H9 (cell line): ENCODE measurements at regions not wholly inside any gene's neighbourhood (a gene's known extent, or its start where the extent isn't known, plus 50 kb on each side); places are given as distances from the start of the nearest gene placed in this dataset.

ENCODE experiments used
- DNase-seq: peaks from one replicate; pipeline ENCODE4 v3.0.0-alpha.2; 2017
- H2AFZ ChIP-seq: one replicate; pipeline ENCODE4 v1.6.1; 2013; ENCODE audit warnings: mild to moderate bottlenecking, low read length, control low read depth, moderate library complexity
- H2AK5ac ChIP-seq: 2 replicates; pipeline ENCODE4 v1.6.1; 2013; ENCODE audit warnings: low read length, control low read depth, mixed read lengths; ENCODE audit not compliant: insufficient read length
- H2BK120ac ChIP-seq: one replicate; pipeline ENCODE4 v1.6.1; 2013; ENCODE audit warnings: low read depth, mild to moderate bottlenecking, low read length, control low read depth, inconsistent platforms; ENCODE audit not compliant: poor library complexity, severe bottlenecking
- H2BK12ac ChIP-seq: 2 replicates; pipeline ENCODE4 v1.6.1; 2013; ENCODE audit warnings: low read length, control low read depth, mixed read lengths, low read depth; ENCODE audit not compliant: insufficient read length
- H2BK15ac ChIP-seq: 2 replicates; pipeline ENCODE4 v1.6.1; 2013; ENCODE audit warnings: low read depth, low read length, control low read depth
- H2BK20ac ChIP-seq: one replicate; pipeline ENCODE4 v1.6.1; 2013; ENCODE audit warnings: low read depth, mild to moderate bottlenecking, low read length, control low read depth, inconsistent platforms; ENCODE audit not compliant: poor library complexity, severe bottlenecking
- H2BK5ac ChIP-seq: 2 replicates; pipeline ENCODE4 v1.6.1; 2013; ENCODE audit warnings: low read length, control low read depth, mixed read lengths; ENCODE audit not compliant: insufficient read length
- H3K14ac ChIP-seq: 2 replicates; pipeline ENCODE4 v1.6.1; 2013; ENCODE audit warnings: low read length, control low read depth; ENCODE audit not compliant: insufficient read depth
- H3K18ac ChIP-seq: 2 replicates; pipeline ENCODE4 v1.6.1; 2013; ENCODE audit warnings: low read depth, mild to moderate bottlenecking, mixed read lengths, low read length, control low read depth; ENCODE audit not compliant: insufficient read length
- H3K23ac ChIP-seq: 2 replicates; pipeline ENCODE4 v1.6.1; 2013; ENCODE audit warnings: low read length, control low read depth, mixed read lengths, low read depth; ENCODE audit not compliant: insufficient read length
- H3K23me2 ChIP-seq: 2 replicates; pipeline ENCODE4 v1.6.1; 2013; ENCODE audit warnings: low read depth, mild to moderate bottlenecking, mixed read lengths, low read length, control low read depth; ENCODE audit not compliant: insufficient read length, poor library complexity, severe bottlenecking
- H3K27ac ChIP-seq: 2 replicates; pipeline ENCODE4 v1.5.1; 2013; ENCODE audit warnings: low read length, control low read depth, mixed read lengths, low read depth; ENCODE audit not compliant: insufficient read length
- H3K27me3 ChIP-seq: 2 replicates; pipeline ENCODE4 v1.6.1; 2013; ENCODE audit warnings: low read length, control low read depth, inconsistent platforms; ENCODE audit not compliant: insufficient read depth
- H3K4ac ChIP-seq: 2 replicates; pipeline ENCODE4 v1.6.1; 2013; ENCODE audit warnings: low read depth, mild to moderate bottlenecking, control low read depth, inconsistent platforms, low read length, moderate library complexity
- H3K4me1 ChIP-seq: 2 replicates; pipeline ENCODE4 v1.6.1; 2013; ENCODE audit warnings: low read length, control low read depth, inconsistent platforms; ENCODE audit not compliant: insufficient read depth
- H3K4me2 ChIP-seq: 2 replicates; pipeline ENCODE4 v1.6.1; 2013; ENCODE audit warnings: low read length, control low read depth, mixed read lengths; ENCODE audit not compliant: insufficient read length, insufficient read depth
- H3K56ac ChIP-seq: 2 replicates; pipeline ENCODE4 v1.6.1; 2013; ENCODE audit warnings: low read depth, mild to moderate bottlenecking, mixed read lengths, low read length, control low read depth; ENCODE audit not compliant: insufficient read length
- H3K79me1 ChIP-seq: 2 replicates; pipeline ENCODE4 v1.6.1; 2013; ENCODE audit warnings: low read depth, mild to moderate bottlenecking, moderate library complexity, low read length, control low read depth, inconsistent platforms; ENCODE audit not compliant: insufficient read depth, poor library complexity, severe bottlenecking
- H3K79me2 ChIP-seq: 2 replicates; pipeline ENCODE4 v1.6.1; 2013; ENCODE audit warnings: low read length, control low read depth, inconsistent platforms; ENCODE audit not compliant: insufficient read depth
- H3K9ac ChIP-seq: 2 replicates; pipeline ENCODE4 v1.6.1; 2013; ENCODE audit warnings: low read length, control low read depth, mixed read lengths; ENCODE audit not compliant: insufficient read length; ENCODE audit errors: extremely low read depth
- H3K9me3 ChIP-seq: one replicate; pipeline ENCODE4 v1.6.1; 2013; ENCODE audit warnings: low read depth, low read length, inconsistent platforms; ENCODE audit not compliant: control insufficient read depth
- H3T11ph ChIP-seq: one replicate; pipeline ENCODE4 v1.6.1; 2013; ENCODE audit warnings: mild to moderate bottlenecking, low read length, control low read depth, inconsistent platforms
- H4K20me1 ChIP-seq: one replicate; pipeline ENCODE4 v1.6.1; 2013; ENCODE audit not compliant: control insufficient read depth, insufficient read length, insufficient read depth
- H4K5ac ChIP-seq: 2 replicates; pipeline ENCODE4 v1.6.1; 2013; ENCODE audit warnings: low read depth, mild to moderate bottlenecking, mixed read lengths, low read length, control low read depth; ENCODE audit not compliant: insufficient read length
- H4K8ac ChIP-seq: replicated peaks from 2 replicates; pipeline ENCODE4 v1.6.1; 2013; ENCODE audit warnings: low read length, control low read depth, mixed read lengths, low read depth; ENCODE audit not compliant: insufficient read length
- H4K91ac ChIP-seq: 2 replicates; pipeline ENCODE4 v1.6.1; 2013; ENCODE audit warnings: low read depth, mild to moderate bottlenecking, moderate library complexity, mixed read lengths, low read length, control low read depth; ENCODE audit not compliant: insufficient read length
- H3K27ac Mint-ChIP-seq, 3 experiments: 2 replicates in 2 of 3; 3 replicates in 1 of 3; pipeline ENCODE4 v1.8.0; 2020 to 2021; ENCODE audit warnings: mixed read lengths in 3 of 3, mild to moderate bottlenecking in 1 of 3, moderate library complexity in 1 of 3
- H3K27me3 Mint-ChIP-seq: 2 replicates; pipeline ENCODE4 v1.8.0; 2021; ENCODE audit warnings: low read depth, mild to moderate bottlenecking, moderate library complexity, mixed read lengths
- H3K36me3 Mint-ChIP-seq, 3 experiments: 2 replicates in 2 of 3; 3 replicates in 1 of 3; pipeline ENCODE4 v1.8.0; 2020 to 2021; ENCODE audit warnings: low read depth in 3 of 3, mixed read lengths in 3 of 3; ENCODE audit not compliant: insufficient read depth in 1 of 3
- H3K4me1 Mint-ChIP-seq, 2 experiments: 2 replicates each; pipeline ENCODE4 v1.8.0; 2020; ENCODE audit warnings: mixed read lengths in 2 of 2
- H3K4me3 Mint-ChIP-seq, 2 experiments: 2 replicates in 1 of 2; 3 replicates in 1 of 2; pipeline ENCODE4 v1.8.0; 2020 to 2021; ENCODE audit warnings: mild to moderate bottlenecking in 2 of 2, mixed read lengths in 2 of 2, moderate library complexity in 1 of 2
- H3K9me3 Mint-ChIP-seq, 2 experiments: 2 replicates in 1 of 2; 3 replicates in 1 of 2; pipeline ENCODE4 v1.8.0; 2020; ENCODE audit warnings: mild to moderate bottlenecking in 2 of 2, mixed read lengths in 2 of 2, moderate library complexity in 1 of 2
- WGBS: extraction: QIAGEN DNeasy Blood & Tissue Kit; methylation state at CpG from one replicate; pipeline ENCODE4 v1.1.7; 2013; ENCODE audit warnings: missing lambda C conversion rate, low lambda C conversion rate, mixed read lengths; ENCODE audit not compliant: insufficient read length; ENCODE audit errors: extremely low coverage; 5-methylcytosine and 5-hydroxymethylcytosine counted together
- TF ChIP-seq, protein P1 (sequence below): fragments of 200-600 bp; sonication (generic); conservative IDR thresholded peaks from 3 replicates; pipeline ENCODE4 v1.8.0; 2021; ENCODE audit warnings: antibody characterized with exemption, mild to moderate bottlenecking

DNA sequence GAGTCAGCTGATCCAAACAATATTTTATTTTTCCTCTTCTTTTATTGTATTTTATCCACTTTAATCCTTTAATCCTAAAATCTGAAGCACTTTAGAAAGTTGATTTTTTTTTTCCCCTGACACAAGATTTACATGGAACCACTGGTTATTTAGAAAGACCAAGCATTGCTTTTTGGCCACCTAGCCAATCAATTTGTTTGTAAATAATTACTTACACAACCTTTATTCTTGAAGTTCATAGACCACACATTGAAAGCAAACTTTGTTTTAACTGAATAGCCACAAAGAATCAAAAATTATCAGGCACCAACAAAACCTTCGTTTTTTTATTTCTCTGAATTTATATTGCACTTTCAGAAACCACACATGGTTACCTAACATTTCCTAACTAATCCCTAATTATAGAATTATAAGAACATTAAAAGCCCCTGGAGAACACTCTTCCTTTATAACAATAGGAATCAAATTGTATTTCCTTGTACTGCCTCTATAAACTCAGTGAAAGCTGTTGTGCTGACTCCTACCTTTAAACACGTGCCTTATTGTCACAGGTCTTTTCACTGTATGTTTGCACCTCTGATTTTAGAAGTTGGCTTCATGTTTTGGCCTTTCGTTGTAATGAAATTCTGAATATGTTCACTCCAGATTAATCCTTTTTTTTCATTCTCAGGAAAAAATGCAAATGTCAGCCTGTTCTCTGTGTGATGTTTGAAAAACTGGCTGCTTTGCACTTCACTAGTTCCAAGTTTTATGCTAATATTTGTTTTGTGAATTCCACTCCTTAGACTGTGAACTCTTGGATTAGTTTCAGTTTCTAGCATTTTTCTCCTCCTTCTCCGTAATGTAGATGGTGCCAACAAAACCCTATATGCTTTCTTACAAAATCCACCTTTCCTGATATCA is 1511.9 kb downstream of the REEP3 start:
- no CpG with 5 or more reads among the region's 4 CpGs for WGBS
- no peak overlapping the region for H3K18ac ChIP-seq
- no peak overlapping the region for H2BK5ac ChIP-seq
- no peaks in the 10 kb centered on the region for H3K27me3 Mint-ChIP-seq
- H2AK5ac ChIP-seq = no peak overlapping the region
- H3K4ac ChIP-seq = no peak overlapping the region
- no peaks in the 10 kb centered on the region for H4K20me1 ChIP-seq
- H3K4me1 ChIP-seq = no peaks in the 10 kb centered on the region
- H3K9me3 Mint-ChIP-seq = peaks cover 22 to 28% of the 10 kb centered on the region in 2 experiments; a peak in 4 of 5 replicates
- no peak overlapping the region for H2BK20ac ChIP-seq
- no peak overlapping the region for H3T11ph ChIP-seq
- no peak overlapping the region for H3K27ac ChIP-seq
- TF ChIP-seq, protein P1, sequence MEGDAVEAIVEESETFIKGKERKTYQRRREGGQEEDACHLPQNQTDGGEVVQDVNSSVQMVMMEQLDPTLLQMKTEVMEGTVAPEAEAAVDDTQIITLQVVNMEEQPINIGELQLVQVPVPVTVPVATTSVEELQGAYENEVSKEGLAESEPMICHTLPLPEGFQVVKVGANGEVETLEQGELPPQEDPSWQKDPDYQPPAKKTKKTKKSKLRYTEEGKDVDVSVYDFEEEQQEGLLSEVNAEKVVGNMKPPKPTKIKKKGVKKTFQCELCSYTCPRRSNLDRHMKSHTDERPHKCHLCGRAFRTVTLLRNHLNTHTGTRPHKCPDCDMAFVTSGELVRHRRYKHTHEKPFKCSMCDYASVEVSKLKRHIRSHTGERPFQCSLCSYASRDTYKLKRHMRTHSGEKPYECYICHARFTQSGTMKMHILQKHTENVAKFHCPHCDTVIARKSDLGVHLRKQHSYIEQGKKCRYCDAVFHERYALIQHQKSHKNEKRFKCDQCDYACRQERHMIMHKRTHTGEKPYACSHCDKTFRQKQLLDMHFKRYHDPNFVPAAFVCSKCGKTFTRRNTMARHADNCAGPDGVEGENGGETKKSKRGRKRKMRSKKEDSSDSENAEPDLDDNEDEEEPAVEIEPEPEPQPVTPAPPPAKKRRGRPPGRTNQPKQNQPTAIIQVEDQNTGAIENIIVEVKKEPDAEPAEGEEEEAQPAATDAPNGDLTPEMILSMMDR = no peak
- no peak overlapping the region for H3K23ac ChIP-seq
- DNase-seq = no peak
- H3K79me2 ChIP-seq = no peaks in the 10 kb centered on the region
- no peak overlapping the region for H2BK12ac ChIP-seq
- H3K4me2 ChIP-seq = no peak overlapping the region
- no peak overlapping the region for H3K9ac ChIP-seq
- no peaks in the 10 kb centered on the region for H3K79me1 ChIP-seq
- H2AFZ ChIP-seq = no peak overlapping the region
- no peak overlapping the region for H4K8ac ChIP-seq
- H3K27ac Mint-ChIP-seq = no peak overlapping the region
- H4K91ac ChIP-seq = no peak overlapping the region
- H3K9me3 ChIP-seq = peaks cover 11% of the 10 kb centered on the region
- H3K4me1 Mint-ChIP-seq = peaks cover 4% of the 10 kb centered on the region in 2 experiments
- H3K23me2 ChIP-seq = no peaks in the 10 kb centered on the region
- no peak overlapping the region for H3K56ac ChIP-seq
- no peak overlapping the region for H3K4me3 Mint-ChIP-seq
- no peak overlapping the region for H3K14ac ChIP-seq
- H2BK15ac ChIP-seq = no peak overlapping the region
- no peak overlapping the region for H4K5ac ChIP-seq
- no peaks in the 10 kb centered on the region for H3K27me3 ChIP-seq
- H3K36me3 Mint-ChIP-seq = peaks cover 3 to 26% (median 3%) of the 10 kb centered on the region in 3 experiments; a peak in 5 of 7 replicates
- no peak overlapping the region for H2BK120ac ChIP-seq
